ENCODE measurements at regions not wholly inside any gene's neighbourhood (a gene's known extent, or its start where the extent isn't known, plus 50 kb on each side); places are given as distances from the start of the nearest gene placed in this dataset.

DNA sequence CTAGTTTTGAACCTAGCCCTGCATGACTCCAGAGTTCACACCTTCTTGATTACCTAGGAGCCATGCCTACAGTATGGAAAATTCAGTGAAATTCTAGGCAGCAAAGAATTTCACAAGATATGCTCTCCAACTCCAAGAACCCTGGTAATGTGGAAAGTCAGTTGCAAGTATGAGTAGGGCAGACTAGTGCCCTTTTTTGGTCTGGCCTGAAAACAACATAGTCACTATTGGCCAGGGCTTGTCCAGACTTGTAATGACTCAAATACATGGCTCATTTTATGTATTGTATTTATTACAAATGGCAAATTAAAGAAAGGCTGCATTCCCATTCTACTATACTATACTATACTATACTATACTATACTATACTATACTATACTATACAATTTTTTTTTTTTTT lies 160.4 kb downstream of the ESM1 start:
- TF ChIP-seq ZNF114 (CRISPR knock-in tag; IDR thresholded peaks at IDR 0.05): no peak
- TF ChIP-seq, protein P1, sequence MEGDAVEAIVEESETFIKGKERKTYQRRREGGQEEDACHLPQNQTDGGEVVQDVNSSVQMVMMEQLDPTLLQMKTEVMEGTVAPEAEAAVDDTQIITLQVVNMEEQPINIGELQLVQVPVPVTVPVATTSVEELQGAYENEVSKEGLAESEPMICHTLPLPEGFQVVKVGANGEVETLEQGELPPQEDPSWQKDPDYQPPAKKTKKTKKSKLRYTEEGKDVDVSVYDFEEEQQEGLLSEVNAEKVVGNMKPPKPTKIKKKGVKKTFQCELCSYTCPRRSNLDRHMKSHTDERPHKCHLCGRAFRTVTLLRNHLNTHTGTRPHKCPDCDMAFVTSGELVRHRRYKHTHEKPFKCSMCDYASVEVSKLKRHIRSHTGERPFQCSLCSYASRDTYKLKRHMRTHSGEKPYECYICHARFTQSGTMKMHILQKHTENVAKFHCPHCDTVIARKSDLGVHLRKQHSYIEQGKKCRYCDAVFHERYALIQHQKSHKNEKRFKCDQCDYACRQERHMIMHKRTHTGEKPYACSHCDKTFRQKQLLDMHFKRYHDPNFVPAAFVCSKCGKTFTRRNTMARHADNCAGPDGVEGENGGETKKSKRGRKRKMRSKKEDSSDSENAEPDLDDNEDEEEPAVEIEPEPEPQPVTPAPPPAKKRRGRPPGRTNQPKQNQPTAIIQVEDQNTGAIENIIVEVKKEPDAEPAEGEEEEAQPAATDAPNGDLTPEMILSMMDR (conservative IDR thresholded peaks at IDR 0.05; ENCODE audit: low read depth in 2 of 2): no peak
- TF ChIP-seq EZH2 (IDR thresholded peaks at IDR 0.05; ENCODE audit: low read depth, unreplicated experiment): no peak
- no peak for TF ChIP-seq EZH2phosphoT487 (IDR thresholded peaks at IDR 0.05; ENCODE audit: unreplicated experiment)
- TF ChIP-seq, protein P2, sequence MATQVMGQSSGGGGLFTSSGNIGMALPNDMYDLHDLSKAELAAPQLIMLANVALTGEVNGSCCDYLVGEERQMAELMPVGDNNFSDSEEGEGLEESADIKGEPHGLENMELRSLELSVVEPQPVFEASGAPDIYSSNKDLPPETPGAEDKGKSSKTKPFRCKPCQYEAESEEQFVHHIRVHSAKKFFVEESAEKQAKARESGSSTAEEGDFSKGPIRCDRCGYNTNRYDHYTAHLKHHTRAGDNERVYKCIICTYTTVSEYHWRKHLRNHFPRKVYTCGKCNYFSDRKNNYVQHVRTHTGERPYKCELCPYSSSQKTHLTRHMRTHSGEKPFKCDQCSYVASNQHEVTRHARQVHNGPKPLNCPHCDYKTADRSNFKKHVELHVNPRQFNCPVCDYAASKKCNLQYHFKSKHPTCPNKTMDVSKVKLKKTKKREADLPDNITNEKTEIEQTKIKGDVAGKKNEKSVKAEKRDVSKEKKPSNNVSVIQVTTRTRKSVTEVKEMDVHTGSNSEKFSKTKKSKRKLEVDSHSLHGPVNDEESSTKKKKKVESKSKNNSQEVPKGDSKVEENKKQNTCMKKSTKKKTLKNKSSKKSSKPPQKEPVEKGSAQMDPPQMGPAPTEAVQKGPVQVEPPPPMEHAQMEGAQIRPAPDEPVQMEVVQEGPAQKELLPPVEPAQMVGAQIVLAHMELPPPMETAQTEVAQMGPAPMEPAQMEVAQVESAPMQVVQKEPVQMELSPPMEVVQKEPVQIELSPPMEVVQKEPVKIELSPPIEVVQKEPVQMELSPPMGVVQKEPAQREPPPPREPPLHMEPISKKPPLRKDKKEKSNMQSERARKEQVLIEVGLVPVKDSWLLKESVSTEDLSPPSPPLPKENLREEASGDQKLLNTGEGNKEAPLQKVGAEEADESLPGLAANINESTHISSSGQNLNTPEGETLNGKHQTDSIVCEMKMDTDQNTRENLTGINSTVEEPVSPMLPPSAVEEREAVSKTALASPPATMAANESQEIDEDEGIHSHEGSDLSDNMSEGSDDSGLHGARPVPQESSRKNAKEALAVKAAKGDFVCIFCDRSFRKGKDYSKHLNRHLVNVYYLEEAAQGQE (IDR thresholded peaks at IDR 0.05; ENCODE audit: unreplicated experiment): no peak
- TF ChIP-seq POLR2AphosphoS5 (IDR thresholded peaks at IDR 0.05; ENCODE audit: low read depth): no peak
- TF ChIP-seq, protein P3, sequence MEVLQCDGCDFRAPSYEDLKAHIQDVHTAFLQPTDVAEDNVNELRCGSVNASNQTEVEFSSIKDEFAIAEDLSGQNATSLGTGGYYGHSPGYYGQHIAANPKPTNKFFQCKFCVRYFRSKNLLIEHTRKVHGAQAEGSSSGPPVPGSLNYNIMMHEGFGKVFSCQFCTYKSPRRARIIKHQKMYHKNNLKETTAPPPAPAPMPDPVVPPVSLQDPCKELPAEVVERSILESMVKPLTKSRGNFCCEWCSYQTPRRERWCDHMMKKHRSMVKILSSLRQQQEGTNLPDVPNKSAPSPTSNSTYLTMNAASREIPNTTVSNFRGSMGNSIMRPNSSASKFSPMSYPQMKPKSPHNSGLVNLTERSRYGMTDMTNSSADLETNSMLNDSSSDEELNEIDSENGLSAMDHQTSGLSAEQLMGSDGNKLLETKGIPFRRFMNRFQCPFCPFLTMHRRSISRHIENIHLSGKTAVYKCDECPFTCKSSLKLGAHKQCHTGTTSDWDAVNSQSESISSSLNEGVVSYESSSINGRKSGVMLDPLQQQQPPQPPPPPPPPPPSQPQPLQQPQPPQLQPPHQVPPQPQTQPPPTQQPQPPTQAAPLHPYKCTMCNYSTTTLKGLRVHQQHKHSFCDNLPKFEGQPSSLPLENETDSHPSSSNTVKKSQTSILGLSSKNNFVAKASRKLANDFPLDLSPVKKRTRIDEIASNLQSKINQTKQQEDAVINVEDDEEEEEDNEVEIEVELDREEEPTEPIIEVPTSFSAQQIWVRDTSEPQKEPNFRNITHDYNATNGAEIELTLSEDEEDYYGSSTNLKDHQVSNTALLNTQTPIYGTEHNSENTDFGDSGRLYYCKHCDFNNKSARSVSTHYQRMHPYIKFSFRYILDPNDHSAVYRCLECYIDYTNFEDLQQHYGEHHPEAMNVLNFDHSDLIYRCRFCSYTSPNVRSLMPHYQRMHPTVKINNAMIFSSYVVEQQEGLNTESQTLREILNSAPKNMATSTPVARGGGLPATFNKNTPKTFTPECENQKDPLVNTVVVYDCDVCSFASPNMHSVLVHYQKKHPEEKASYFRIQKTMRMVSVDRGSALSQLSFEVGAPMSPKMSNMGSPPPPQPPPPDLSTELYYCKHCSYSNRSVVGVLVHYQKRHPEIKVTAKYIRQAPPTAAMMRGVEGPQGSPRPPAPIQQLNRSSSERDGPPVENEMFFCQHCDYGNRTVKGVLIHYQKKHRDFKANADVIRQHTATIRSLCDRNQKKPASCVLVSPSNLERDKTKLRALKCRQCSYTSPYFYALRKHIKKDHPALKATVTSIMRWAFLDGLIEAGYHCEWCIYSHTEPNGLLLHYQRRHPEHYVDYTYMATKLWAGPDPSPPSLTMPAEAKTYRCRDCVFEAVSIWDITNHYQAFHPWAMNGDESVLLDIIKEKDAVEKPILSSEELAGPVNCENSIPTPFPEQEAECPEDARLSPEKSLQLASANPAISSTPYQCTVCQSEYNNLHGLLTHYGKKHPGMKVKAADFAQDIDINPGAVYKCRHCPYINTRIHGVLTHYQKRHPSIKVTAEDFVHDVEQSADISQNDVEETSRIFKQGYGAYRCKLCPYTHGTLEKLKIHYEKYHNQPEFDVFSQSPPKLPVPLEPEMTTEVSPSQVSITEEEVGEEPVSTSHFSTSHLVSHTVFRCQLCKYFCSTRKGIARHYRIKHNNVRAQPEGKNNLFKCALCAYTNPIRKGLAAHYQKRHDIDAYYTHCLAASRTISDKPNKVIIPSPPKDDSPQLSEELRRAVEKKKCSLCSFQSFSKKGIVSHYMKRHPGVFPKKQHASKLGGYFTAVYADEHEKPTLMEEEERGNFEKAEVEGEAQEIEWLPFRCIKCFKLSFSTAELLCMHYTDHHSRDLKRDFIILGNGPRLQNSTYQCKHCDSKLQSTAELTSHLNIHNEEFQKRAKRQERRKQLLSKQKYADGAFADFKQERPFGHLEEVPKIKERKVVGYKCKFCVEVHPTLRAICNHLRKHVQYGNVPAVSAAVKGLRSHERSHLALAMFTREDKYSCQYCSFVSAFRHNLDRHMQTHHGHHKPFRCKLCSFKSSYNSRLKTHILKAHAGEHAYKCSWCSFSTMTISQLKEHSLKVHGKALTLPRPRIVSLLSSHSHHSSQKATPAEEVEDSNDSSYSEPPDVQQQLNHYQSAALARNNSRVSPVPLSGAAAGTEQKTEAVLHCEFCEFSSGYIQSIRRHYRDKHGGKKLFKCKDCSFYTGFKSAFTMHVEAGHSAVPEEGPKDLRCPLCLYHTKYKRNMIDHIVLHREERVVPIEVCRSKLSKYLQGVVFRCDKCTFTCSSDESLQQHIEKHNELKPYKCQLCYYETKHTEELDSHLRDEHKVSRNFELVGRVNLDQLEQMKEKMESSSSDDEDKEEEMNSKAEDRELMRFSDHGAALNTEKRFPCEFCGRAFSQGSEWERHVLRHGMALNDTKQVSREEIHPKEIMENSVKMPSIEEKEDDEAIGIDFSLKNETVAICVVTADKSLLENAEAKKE (CRISPR knock-in tag; IDR thresholded peaks at IDR 0.05): no peak
- TF ChIP-seq CREB1 (CRISPR knock-in tag; IDR thresholded peaks at IDR 0.05; ENCODE audit: low read depth): no peak
- TF ChIP-seq STAT1 (IDR thresholded peaks at IDR 0.05; ENCODE audit: unreplicated experiment): no peak
- TF ChIP-seq JUNB (IDR thresholded peaks at IDR 0.05; ENCODE audit: unreplicated experiment): no peak
- no peak for TF ChIP-seq ZNF331 (CRISPR knock-in tag; IDR thresholded peaks at IDR 0.05; ENCODE audit: low read depth)
- TF ChIP-seq, protein P4, sequence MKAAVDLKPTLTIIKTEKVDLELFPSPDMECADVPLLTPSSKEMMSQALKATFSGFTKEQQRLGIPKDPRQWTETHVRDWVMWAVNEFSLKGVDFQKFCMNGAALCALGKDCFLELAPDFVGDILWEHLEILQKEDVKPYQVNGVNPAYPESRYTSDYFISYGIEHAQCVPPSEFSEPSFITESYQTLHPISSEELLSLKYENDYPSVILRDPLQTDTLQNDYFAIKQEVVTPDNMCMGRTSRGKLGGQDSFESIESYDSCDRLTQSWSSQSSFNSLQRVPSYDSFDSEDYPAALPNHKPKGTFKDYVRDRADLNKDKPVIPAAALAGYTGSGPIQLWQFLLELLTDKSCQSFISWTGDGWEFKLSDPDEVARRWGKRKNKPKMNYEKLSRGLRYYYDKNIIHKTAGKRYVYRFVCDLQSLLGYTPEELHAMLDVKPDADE (IDR thresholded peaks at IDR 0.05): no peak
- DNase-seq (ENCODE audit: low spot score) (no peak), ATAC-seq (no peak)
- H3K27ac Mint-ChIP-seq: no peak overlapping the region
- no peak overlapping the region for H3K4me3 Mint-ChIP-seq
- no peaks in the 10 kb centered on the region for H3K27me3 ChIP-seq (ENCODE audit: insufficient read depth)
- H3K79me2 ChIP-seq (replicated peaks; ENCODE audit: insufficient read depth): no peaks in the 10 kb centered on the region
- H3F3A ChIP-seq (replicated peaks; ENCODE audit: low read depth): no peaks in the 10 kb centered on the region
- H3K27ac ChIP-seq (ENCODE audit: low read depth): no peak overlapping the region
- H3K9me3 Mint-ChIP-seq: no peaks in the 10 kb centered on the region
- no peak overlapping the region for H3K4me3 ChIP-seq
- no peaks in the 10 kb centered on the region for H3K4me1 ChIP-seq (ENCODE audit: insufficient read depth)
- no peak overlapping the region for H3K4me2 ChIP-seq
- H3K4me1 Mint-ChIP-seq: peaks cover 9% of the 10 kb centered on the region; the same call in 2 of the 3 replicates
- H3K9me2 ChIP-seq (ENCODE audit: insufficient read depth): no peaks in the 10 kb centered on the region; the same call in 1 of the 2 replicates
- peaks cover 2% of the 10 kb centered on the region for H3K27me3 Mint-ChIP-seq (ENCODE audit: insufficient read depth, low read depth, poor library complexity)
- H3K36me3 Mint-ChIP-seq (ENCODE audit: low read depth): no peaks in the 10 kb centered on the region
- no peaks in the 10 kb centered on the region for H3K36me3 ChIP-seq (ENCODE audit: insufficient read depth)
- no peaks in the 10 kb centered on the region for H4K20me1 ChIP-seq (replicated peaks; ENCODE audit: insufficient read depth)
- H2AFZ ChIP-seq: no peak overlapping the region

Data from GM23338 (cell line).